ENCODE measurements at regions not wholly inside any gene's neighbourhood (a gene's known extent, or its start where the extent isn't known, plus 50 kb on each side); places are given as distances from the start of the nearest gene placed in this dataset.
A peak's percentile ranks its signal among the peaks of the same experiment; 100 is the strongest.

DNA sequence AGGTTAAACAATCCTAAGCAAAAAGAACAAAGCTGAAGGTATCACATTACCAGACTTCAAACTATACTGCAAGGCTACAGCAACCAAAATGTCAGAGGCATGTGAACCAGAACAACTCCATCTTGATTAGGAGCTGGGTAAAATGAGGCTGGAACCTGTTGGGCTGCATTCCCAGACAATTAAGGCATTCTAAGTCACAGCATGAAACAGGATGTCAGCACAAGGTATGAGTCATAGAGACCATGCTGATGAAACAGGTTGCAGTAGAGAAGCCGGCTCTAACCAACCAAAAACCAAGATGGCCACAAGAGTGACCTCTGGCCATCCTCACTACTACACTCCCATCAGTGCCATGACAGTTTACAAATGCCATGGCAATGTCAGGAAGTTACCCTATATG is 252.0 kb downstream of the RASEF start:
- POLR2A ChIA-PET = no interaction called here
- Histone ChIP-seq H3K4me3 (no peak overlapping the region), H3K27ac (no peak overlapping the region), H3K4me1 (peaks cover 3% of the 10 kb centered on the region; the same call in 1 of the 3 replicates), H3K9me3 (no peaks in the 10 kb centered on the region; the same call in 2 of the 3 replicates), H3K4me2 (no peak overlapping the region)
- FAIRE-seq = no peak
- WGBS (ENCODE audit: missing lambda C conversion rate) = 21% methylated on average over 1 of the region's 1 CpG
- no peak for ATAC-seq
- peak in 1 of 2 experiments; percentile 52 for DNase-seq (ENCODE audit: low read depth in 1 of 2, low spot score in 1 of 2)
- TF ChIP-seq GATA3 (IDR thresholded peaks at IDR 0.05; ENCODE audit: borderline replicate concordance) (no peak), ZC3H11A (IDR thresholded peaks at IDR 0.05) (no peak), FOSL2 (IDR thresholded peaks at IDR 0.05) (no peak), FOSL2 (CRISPR knock-in tag; IDR thresholded peaks at IDR 0.05) (peak; percentile 44), JUNB (IDR thresholded peaks at IDR 0.05) (no peak), BHLHE40 (IDR thresholded peaks at IDR 0.05; ENCODE audit: low read depth, low read length) (no peak), NPAS2 (CRISPR knock-in tag; IDR thresholded peaks at IDR 0.05; ENCODE audit: borderline replicate concordance) (no peak), EP300 (IDR thresholded peaks at IDR 0.05) (no peak)
- TF ChIP-seq, protein P1, sequence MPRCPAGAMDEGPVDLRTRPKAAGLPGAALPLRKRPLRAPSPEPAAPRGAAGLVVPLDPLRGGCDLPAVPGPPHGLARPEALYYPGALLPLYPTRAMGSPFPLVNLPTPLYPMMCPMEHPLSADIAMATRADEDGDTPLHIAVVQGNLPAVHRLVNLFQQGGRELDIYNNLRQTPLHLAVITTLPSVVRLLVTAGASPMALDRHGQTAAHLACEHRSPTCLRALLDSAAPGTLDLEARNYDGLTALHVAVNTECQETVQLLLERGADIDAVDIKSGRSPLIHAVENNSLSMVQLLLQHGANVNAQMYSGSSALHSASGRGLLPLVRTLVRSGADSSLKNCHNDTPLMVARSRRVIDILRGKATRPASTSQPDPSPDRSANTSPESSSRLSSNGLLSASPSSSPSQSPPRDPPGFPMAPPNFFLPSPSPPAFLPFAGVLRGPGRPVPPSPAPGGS (IDR thresholded peaks at IDR 0.05) = no peak
- CTCF ChIA-PET = interaction anchor here (0.6 kb wide), 1 partner anchor 169 kb away, joined by 3 read pairs; no protein-coding TSS in a partner anchor

DNA sequence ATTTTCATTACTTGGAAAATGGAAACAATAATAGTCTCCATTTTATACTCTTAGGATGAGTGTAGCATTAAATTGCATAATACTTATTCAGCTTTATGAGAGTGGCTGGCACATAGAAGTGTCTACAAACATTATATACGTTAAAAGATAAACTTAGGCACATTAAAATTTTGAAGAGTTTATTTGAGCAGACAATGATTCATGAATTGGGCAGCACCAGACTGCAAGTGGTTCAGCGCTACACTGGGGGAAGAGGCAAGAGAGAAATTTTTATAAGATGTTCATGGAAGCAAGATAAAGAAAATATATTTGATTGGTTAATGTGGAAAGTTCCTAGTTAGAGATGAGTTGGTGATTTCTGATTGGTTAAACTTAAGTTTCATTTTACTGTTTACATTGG is 243.7 kb downstream of the RASEF start:
- H3K4me2 ChIP-seq = no peak overlapping the region
- H3K4me1 ChIP-seq = no peaks in the 10 kb centered on the region
- no peak for FAIRE-seq
- WGBS (ENCODE audit: missing lambda C conversion rate) = 56% methylated on average over 2 of the region's 2 CpGs
- ChIA-PET POLR2A (no interaction called here), CTCF (no interaction called here)
- no peak for ATAC-seq
- H3K4me3 ChIP-seq = no peak overlapping the region
- H3K27ac ChIP-seq = no peak overlapping the region
- no peak for DNase-seq (ENCODE audit: low read depth in 1 of 2, low spot score in 1 of 2)
- H3K9me3 ChIP-seq = no peaks in the 10 kb centered on the region
- TF ChIP-seq, protein P1 (IDR thresholded peaks at IDR 0.05) = no peak
- no peak for TF ChIP-seq RCOR1 (IDR thresholded peaks at IDR 0.05; ENCODE audit: low read depth, low read length)

DNA sequence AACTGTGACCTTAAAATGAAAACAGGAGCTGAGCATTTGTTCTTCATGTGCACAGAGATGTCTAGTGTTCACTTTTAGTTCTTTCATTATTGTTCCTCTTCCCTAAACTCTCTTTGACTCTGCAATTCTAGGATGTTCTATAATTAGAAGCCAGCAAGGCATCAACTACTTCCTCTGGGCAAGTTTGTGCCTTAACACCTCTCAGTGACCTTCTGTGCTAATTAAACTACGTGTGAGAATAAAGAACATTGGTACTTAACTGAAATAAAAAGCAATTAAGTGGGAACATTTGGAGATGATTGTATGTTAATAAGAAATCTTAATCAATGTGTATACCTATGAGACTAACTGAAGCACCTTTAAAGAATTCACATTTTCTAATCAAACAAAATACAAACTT is 242.8 kb downstream of the RASEF start:
- ChIA-PET POLR2A (no interaction called here), CTCF (no interaction called here)
- ATAC-seq = no peak
- H3K27ac ChIP-seq = no peak overlapping the region
- FAIRE-seq = peak; percentile 43
- H3K4me2 ChIP-seq = no peak overlapping the region
- H3K4me3 ChIP-seq = no peak overlapping the region
- H3K9me3 ChIP-seq = no peaks in the 10 kb centered on the region
- no peaks in the 10 kb centered on the region for H3K4me1 ChIP-seq
- TF ChIP-seq RCOR1 (IDR thresholded peaks at IDR 0.05; ENCODE audit: low read depth, low read length) = no peak
- no peak for TF ChIP-seq RNF2 (IDR thresholded peaks at IDR 0.05; ENCODE audit: borderline replicate concordance, low read depth)
- no peak for TF ChIP-seq KDM5A (IDR thresholded peaks at IDR 0.05)
- no peak for TF ChIP-seq POLR2AphosphoS2 (conservative IDR thresholded peaks at IDR 0.05; ENCODE audit: low read length)
- WGBS (ENCODE audit: missing lambda C conversion rate) = 23% methylated on average over 1 of the region's 1 CpG
- DNase-seq (ENCODE audit: low read depth in 1 of 2, low spot score in 1 of 2) = no peak

DNA sequence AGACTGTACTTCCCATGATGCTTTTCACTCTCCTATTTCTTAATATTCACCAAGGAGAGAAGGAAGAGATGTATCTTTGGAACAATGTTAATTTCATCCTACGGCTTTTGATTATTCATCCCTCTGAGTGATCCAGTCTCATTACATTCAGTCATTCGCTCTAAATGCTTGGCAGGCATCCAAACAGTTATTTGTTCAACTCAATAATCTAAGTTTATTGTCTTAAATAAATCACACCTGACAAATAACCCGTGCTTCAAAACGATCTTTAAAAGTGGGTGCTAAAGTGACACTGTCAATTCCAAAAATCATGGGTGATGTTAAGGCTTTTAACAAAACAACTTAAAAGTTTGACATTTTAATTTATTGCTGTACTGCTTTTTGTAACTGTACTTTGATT is 233.1 kb downstream of the RASEF start:
- Histone ChIP-seq H3K4me1 (no peaks in the 10 kb centered on the region), H3K4me2 (no peak overlapping the region), H3K4me3 (no peak overlapping the region), H3K9me3 (no peaks in the 10 kb centered on the region), H3K27ac (no peak overlapping the region)
- DNase-seq (ENCODE audit: low read depth in 1 of 2, low spot score in 1 of 2) (no peak), FAIRE-seq (peak; percentile 36), ATAC-seq (no peak)
- ChIA-PET POLR2A (no interaction called here), CTCF (no interaction called here)
- 16% methylated on average over 4 of the region's 4 CpGs for WGBS (ENCODE audit: missing lambda C conversion rate)
- no peak for TF ChIP-seq HDAC2 (IDR thresholded peaks at IDR 0.05)
- TF ChIP-seq, protein P2, sequence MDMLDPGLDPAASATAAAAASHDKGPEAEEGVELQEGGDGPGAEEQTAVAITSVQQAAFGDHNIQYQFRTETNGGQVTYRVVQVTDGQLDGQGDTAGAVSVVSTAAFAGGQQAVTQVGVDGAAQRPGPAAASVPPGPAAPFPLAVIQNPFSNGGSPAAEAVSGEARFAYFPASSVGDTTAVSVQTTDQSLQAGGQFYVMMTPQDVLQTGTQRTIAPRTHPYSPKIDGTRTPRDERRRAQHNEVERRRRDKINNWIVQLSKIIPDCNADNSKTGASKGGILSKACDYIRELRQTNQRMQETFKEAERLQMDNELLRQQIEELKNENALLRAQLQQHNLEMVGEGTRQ (IDR thresholded peaks at IDR 0.05) = no peak
- TF ChIP-seq MYC (IDR thresholded peaks at IDR 0.05; ENCODE audit: borderline replicate concordance, low read length) = no peak
- TF ChIP-seq, protein P3, sequence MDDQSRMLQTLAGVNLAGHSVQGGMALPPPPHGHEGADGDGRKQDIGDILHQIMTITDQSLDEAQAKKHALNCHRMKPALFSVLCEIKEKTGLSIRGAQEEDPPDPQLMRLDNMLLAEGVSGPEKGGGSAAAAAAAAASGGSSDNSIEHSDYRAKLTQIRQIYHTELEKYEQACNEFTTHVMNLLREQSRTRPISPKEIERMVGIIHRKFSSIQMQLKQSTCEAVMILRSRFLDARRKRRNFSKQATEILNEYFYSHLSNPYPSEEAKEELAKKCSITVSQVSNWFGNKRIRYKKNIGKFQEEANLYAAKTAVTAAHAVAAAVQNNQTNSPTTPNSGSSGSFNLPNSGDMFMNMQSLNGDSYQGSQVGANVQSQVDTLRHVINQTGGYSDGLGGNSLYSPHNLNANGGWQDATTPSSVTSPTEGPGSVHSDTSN (IDR thresholded peaks at IDR 0.05) = no peak
- TF ChIP-seq NR3C1 (IDR thresholded peaks at IDR 0.05) = no peak
- TF ChIP-seq JUN (IDR thresholded peaks at IDR 0.05) = no peak
- TF ChIP-seq, protein P4, sequence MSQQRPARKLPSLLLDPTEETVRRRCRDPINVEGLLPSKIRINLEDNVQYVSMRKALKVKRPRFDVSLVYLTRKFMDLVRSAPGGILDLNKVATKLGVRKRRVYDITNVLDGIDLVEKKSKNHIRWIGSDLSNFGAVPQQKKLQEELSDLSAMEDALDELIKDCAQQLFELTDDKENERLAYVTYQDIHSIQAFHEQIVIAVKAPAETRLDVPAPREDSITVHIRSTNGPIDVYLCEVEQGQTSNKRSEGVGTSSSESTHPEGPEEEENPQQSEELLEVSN (IDR thresholded peaks at IDR 0.05; ENCODE audit: borderline replicate concordance, low read depth) = no peak
- no peak for TF ChIP-seq SMC3 (IDR thresholded peaks at IDR 0.05)
- TF ChIP-seq CHD2 (IDR thresholded peaks at IDR 0.05; ENCODE audit: low read length, partially characterized antibody) = no peak
- TF ChIP-seq JUNB (IDR thresholded peaks at IDR 0.05) = no peak
- TF ChIP-seq, protein P5, sequence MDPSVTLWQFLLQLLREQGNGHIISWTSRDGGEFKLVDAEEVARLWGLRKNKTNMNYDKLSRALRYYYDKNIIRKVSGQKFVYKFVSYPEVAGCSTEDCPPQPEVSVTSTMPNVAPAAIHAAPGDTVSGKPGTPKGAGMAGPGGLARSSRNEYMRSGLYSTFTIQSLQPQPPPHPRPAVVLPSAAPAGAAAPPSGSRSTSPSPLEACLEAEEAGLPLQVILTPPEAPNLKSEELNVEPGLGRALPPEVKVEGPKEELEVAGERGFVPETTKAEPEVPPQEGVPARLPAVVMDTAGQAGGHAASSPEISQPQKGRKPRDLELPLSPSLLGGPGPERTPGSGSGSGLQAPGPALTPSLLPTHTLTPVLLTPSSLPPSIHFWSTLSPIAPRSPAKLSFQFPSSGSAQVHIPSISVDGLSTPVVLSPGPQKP (IDR thresholded peaks at IDR 0.05; ENCODE audit: low read depth, low read length) = no peak
- TF ChIP-seq BHLHE40 (IDR thresholded peaks at IDR 0.05; ENCODE audit: low read depth, low read length) = no peak
- no peak for TF ChIP-seq ZC3H11A (IDR thresholded peaks at IDR 0.05)
- no peak for TF ChIP-seq KDM5A (IDR thresholded peaks at IDR 0.05)
- TF ChIP-seq, protein P6, sequence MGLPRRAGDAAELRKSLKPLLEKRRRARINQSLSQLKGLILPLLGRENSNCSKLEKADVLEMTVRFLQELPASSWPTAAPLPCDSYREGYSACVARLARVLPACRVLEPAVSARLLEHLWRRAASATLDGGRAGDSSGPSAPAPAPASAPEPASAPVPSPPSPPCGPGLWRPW (IDR thresholded peaks at IDR 0.05) = no peak
- TF ChIP-seq HOXB13 (CRISPR knock-in tag; IDR thresholded peaks at IDR 0.05; ENCODE audit: low read depth) = no peak
- TF ChIP-seq HOXA7 (CRISPR knock-in tag; IDR thresholded peaks at IDR 0.05) = no peak

Data from A549 (cell line).